ENCODE measurements at regions not wholly inside any gene's neighbourhood (a gene's known extent, or its start where the extent isn't known, plus 50 kb on each side); places are given as distances from the start of the nearest gene placed in this dataset.

- no peaks in the 10 kb centered on the region for H3K4me1 ChIP-seq
- no peaks in the 10 kb centered on the region for H3K9me3 ChIP-seq
- no peak overlapping the region for H3K27ac ChIP-seq
- H3K4me3 ChIP-seq, result no peak overlapping the region
- no peaks in the 10 kb centered on the region for H3K27me3 ChIP-seq
- no peak for TF ChIP-seq CTCF (IDR thresholded peaks at IDR 0.05)
- no peaks in the 10 kb centered on the region for H3K36me3 ChIP-seq
- DNase-seq (ENCODE audit: low spot score), result no peak
Measured at GRCh38 chr18:1648712-1649111, 744.0 kb downstream of the ADCYAP1 start.

GRCh38 chr18:1652018-1652417 lies 747.3 kb downstream of the ADCYAP1 start:
- H3K36me3 ChIP-seq, result no peaks in the 10 kb centered on the region
- H3K27me3 ChIP-seq, result no peaks in the 10 kb centered on the region
- H3K4me1 ChIP-seq, result no peaks in the 10 kb centered on the region
- H3K27ac ChIP-seq, result no peak overlapping the region
- H3K4me3 ChIP-seq, result no peak overlapping the region
- no peak for TF ChIP-seq CTCF (IDR thresholded peaks at IDR 0.05)
- DNase-seq (ENCODE audit: low spot score), result no peak
- H3K9me3 ChIP-seq, result no peaks in the 10 kb centered on the region

- H3K4me3 ChIP-seq, result no peak overlapping the region
- no peaks in the 10 kb centered on the region for H3K27me3 ChIP-seq
- H3K36me3 ChIP-seq, result no peaks in the 10 kb centered on the region
- H3K4me1 ChIP-seq, result no peaks in the 10 kb centered on the region
- TF ChIP-seq CTCF (IDR thresholded peaks at IDR 0.05), result no peak
- no peaks in the 10 kb centered on the region for H3K9me3 ChIP-seq
- H3K27ac ChIP-seq, result no peak overlapping the region
- DNase-seq (ENCODE audit: low spot score), result no peak
Measured at GRCh38 chr18:1653873-1654272, 749.2 kb downstream of the ADCYAP1 start.

GRCh38 chr18:1657876-1658275 lies 753.2 kb downstream of the ADCYAP1 start:
- H3K4me1 ChIP-seq, result no peaks in the 10 kb centered on the region
- H3K36me3 ChIP-seq, result no peaks in the 10 kb centered on the region
- H3K9me3 ChIP-seq, result no peaks in the 10 kb centered on the region
- H3K27ac ChIP-seq, result no peak overlapping the region
- DNase-seq (ENCODE audit: low spot score), result no peak
- no peaks in the 10 kb centered on the region for H3K27me3 ChIP-seq
- TF ChIP-seq CTCF (IDR thresholded peaks at IDR 0.05), result no peak
- no peak overlapping the region for H3K4me3 ChIP-seq

- no peaks in the 10 kb centered on the region for H3K4me1 ChIP-seq
- DNase-seq (ENCODE audit: low spot score), result no peak
- TF ChIP-seq CTCF (IDR thresholded peaks at IDR 0.05), result no peak
- H3K27ac ChIP-seq, result no peak overlapping the region
- no peaks in the 10 kb centered on the region for H3K36me3 ChIP-seq
- H3K4me3 ChIP-seq, result no peak overlapping the region
- H3K27me3 ChIP-seq, result no peaks in the 10 kb centered on the region
- no peaks in the 10 kb centered on the region for H3K9me3 ChIP-seq
Measured at GRCh38 chr18:1658908-1659566, 754.4 kb downstream of the ADCYAP1 start.
